ENCODE measurements at regions not wholly inside any gene's neighbourhood (a gene's known extent, or its start where the extent isn't known, plus 50 kb on each side); places are given as distances from the start of the nearest gene placed in this dataset.

DNA sequence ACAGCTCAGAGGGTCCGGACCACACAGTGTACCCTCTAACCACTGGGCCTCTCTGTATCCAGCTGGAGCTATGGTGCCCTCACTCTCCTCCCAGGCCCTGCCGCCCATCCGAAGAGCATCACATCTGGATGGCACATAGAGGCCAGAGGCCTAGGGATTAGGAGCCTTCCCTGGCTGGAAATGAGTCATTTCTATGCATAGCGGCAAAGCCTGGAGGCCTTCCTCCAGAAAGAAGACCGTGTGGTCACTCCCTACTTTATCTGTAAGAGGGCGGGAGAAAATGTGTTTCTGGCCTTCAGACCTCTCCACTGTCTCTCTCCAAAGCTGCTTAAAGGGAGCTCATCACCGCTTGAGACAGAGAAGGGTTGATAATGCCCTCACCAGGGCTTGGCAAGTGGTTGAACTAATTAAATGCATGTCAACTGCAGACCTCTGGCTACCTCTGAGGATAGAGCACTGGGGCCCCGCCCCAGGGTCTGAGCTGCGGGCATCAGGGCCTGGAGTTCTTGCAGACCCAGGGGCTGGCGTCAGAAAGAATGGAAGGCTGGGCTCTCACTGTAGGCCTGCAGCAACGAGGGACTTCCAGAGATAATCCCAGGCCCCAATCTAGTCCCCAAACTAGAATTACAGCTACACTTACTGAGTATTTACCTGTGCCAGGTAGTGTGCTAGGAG lies 122.2 kb downstream of the IRX5 start:
- peak in 1 of 2 donors; percentile 84 for DNase-seq (ENCODE audit: extremely low spot score in 2 of 2)

DNA sequence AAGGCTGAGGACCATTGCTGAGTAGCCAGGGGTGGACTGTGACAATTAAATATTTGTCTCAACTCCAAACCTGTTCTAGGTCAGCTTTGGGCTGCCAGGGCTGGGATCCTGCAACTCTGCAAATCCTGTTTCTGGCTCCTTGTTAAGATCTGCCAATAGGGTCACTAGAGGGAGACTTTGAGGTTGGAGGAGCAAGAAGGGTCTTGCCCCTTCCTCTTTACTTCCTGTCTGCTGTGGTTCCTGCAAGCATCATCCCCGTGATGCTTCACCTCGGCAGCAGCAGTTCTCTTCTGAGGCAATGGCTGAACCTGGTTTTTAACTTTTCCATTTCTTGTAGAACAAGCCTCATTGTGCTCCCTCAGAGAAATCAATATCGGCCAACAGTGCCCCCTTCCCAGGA lies 124.6 kb downstream of the IRX5 start:
- intact Hi-C loops (cut with DNase I) = no loop called here
- TF ChIP-seq, protein P1, sequence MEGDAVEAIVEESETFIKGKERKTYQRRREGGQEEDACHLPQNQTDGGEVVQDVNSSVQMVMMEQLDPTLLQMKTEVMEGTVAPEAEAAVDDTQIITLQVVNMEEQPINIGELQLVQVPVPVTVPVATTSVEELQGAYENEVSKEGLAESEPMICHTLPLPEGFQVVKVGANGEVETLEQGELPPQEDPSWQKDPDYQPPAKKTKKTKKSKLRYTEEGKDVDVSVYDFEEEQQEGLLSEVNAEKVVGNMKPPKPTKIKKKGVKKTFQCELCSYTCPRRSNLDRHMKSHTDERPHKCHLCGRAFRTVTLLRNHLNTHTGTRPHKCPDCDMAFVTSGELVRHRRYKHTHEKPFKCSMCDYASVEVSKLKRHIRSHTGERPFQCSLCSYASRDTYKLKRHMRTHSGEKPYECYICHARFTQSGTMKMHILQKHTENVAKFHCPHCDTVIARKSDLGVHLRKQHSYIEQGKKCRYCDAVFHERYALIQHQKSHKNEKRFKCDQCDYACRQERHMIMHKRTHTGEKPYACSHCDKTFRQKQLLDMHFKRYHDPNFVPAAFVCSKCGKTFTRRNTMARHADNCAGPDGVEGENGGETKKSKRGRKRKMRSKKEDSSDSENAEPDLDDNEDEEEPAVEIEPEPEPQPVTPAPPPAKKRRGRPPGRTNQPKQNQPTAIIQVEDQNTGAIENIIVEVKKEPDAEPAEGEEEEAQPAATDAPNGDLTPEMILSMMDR (IDR thresholded peaks at IDR 0.05) = no peak
- TF ChIP-seq POLR2AphosphoS5 (IDR thresholded peaks at IDR 0.05; ENCODE audit: insufficient read depth in 1 of 2, low read depth in 1 of 2) (no peak), POLR2A (IDR thresholded peaks at IDR 0.05) (no peak)
- H3K36me3 ChIP-seq = no peaks in the 10 kb centered on the region

More for the DNA sequence above, 122.2 kb downstream of the IRX5 start:
- no peak for TF ChIP-seq POLR2AphosphoS5 (IDR thresholded peaks at IDR 0.05; ENCODE audit: insufficient read depth in 1 of 2, low read depth in 1 of 2)
- no peak for TF ChIP-seq POLR2A (IDR thresholded peaks at IDR 0.05)
- TF ChIP-seq, protein P1 (IDR thresholded peaks at IDR 0.05) = no peak
- intact Hi-C loops (cut with DNase I) = no loop called here
- Histone ChIP-seq H3K9me3 (no peaks in the 10 kb centered on the region), H3K4me1 (peaks cover 9% of the 10 kb centered on the region), H3K27me3 (no peaks in the 10 kb centered on the region), H3K36me3 (no peaks in the 10 kb centered on the region), H3K4me3 (no peak overlapping the region), H3K27ac (no peak overlapping the region)

DNA sequence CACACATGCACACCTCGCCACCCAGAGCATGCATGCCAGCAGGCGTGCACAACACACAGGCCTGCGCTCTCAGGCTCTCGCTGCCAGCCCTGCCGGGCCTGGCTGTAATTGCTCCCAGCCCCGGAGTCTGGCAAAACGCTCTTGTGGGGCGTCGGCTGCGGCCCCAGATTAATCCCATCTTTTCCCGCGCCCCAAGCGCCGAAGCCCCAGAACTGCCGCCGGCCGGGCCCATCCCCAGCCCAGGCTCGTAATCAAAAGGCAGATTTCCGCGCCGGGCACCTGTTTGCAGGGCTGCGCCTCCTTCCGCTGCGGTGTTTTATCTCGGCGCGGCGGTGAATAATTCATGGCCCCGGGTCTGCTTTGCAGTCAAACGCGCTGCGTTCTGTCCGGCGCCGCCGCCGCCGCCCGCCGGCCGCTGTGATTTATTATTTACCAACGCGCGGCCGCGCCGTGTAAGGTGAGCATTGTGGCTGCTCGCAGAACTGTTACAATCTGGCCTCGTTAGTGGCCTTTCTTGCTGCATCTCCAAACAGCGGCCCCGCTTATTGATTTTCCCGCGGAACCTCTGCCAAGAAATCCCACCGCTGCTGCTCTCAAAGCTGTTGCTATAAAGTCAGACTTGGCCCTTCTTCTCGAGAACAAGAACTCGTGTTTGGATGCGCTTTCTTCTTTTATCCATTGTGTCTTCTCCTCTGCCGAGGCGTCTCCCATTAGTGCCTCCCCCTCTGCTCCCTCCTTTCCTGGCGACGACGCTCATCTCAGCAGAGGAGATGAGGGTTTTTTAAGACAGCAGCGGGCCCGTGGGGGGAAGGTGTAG lies 126.1 kb downstream of the IRX5 start:
- Histone ChIP-seq H3K4me3 (no peak overlapping the region), H3K4me1 (peaks cover 9% of the 10 kb centered on the region), H3K9me3 (no peaks in the 10 kb centered on the region), H3K27ac (no peak overlapping the region), H3K36me3 (no peaks in the 10 kb centered on the region), H3K27me3 (no peaks in the 10 kb centered on the region)
- TF ChIP-seq POLR2AphosphoS5 (IDR thresholded peaks at IDR 0.05; ENCODE audit: insufficient read depth in 1 of 2, low read depth in 1 of 2) (no peak), POLR2A (IDR thresholded peaks at IDR 0.05) (no peak)
- TF ChIP-seq, protein P1 (IDR thresholded peaks at IDR 0.05) = no peak
- no peak for DNase-seq (ENCODE audit: extremely low spot score in 2 of 2)
- intact Hi-C loops (cut with DNase I) = no loop called here

More for the DNA sequence above, 124.6 kb downstream of the IRX5 start:
- Histone ChIP-seq H3K9me3 (no peaks in the 10 kb centered on the region), H3K4me3 (no peak overlapping the region), H3K4me1 (peaks cover 9% of the 10 kb centered on the region), H3K27me3 (no peaks in the 10 kb centered on the region), H3K27ac (no peak overlapping the region)
- DNase-seq (ENCODE audit: extremely low spot score in 2 of 2) = no peak

DNA sequence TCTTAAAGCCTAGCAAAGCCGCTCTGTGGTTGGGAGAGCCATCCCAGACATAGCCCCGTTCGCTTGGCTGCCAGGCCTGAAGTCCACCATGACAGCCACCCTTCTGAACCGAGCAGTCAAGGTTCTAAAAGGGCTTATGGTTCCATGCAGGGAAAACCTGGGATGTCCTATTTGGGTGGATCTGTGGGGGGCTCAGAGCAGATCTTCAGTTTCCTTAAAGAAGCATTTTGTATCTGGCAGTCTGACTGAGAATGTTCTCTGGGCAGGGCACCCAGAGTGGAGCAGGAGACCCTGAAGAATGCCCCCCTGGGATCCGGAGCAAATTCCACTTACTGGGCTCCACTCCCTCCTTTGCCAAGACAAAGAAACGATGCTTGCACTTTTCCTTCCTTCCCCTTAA lies 127.2 kb downstream of the IRX5 start:
- Histone ChIP-seq H3K36me3 (no peaks in the 10 kb centered on the region), H3K4me3 (no peak overlapping the region), H3K4me1 (peaks cover 9% of the 10 kb centered on the region), H3K9me3 (no peaks in the 10 kb centered on the region), H3K27me3 (no peaks in the 10 kb centered on the region), H3K27ac (no peak overlapping the region)
- no peak for DNase-seq (ENCODE audit: extremely low spot score in 2 of 2)
- intact Hi-C loops (cut with DNase I) = no loop called here
- TF ChIP-seq POLR2A (IDR thresholded peaks at IDR 0.05) (no peak), POLR2AphosphoS5 (IDR thresholded peaks at IDR 0.05; ENCODE audit: insufficient read depth in 1 of 2, low read depth in 1 of 2) (no peak)
- TF ChIP-seq, protein P1 (IDR thresholded peaks at IDR 0.05) = no peak

DNA sequence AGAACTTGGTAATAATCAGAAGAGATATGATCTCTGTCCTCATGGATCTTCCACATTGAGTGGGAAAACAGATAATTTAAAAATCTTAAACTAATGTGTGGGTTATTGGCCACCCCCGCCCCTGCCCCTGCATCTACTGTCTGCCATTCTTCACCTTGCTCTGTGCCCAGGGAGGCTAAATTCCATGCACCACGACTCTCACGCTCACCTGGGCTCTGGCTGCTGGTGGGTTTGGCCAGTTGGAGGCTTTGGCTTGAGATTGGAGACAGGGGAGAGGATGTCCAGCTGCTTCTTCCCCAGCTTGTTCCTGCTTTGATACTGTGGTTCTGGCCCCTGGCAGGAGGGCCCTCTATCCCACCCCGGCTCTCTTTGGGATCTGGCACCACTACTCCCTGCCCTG lies 127.9 kb downstream of the IRX5 start:
- H3K4me1 ChIP-seq = peaks cover 9% of the 10 kb centered on the region
- TF ChIP-seq, protein P1 (IDR thresholded peaks at IDR 0.05) = no peak
- TF ChIP-seq POLR2A (IDR thresholded peaks at IDR 0.05) (no peak), POLR2AphosphoS5 (IDR thresholded peaks at IDR 0.05; ENCODE audit: insufficient read depth in 1 of 2, low read depth in 1 of 2) (no peak)
- H3K36me3 ChIP-seq = no peaks in the 10 kb centered on the region
- no peak overlapping the region for H3K27ac ChIP-seq
- no peak overlapping the region for H3K4me3 ChIP-seq
- DNase-seq (ENCODE audit: extremely low spot score in 2 of 2) = no peak
- H3K27me3 ChIP-seq = no peaks in the 10 kb centered on the region
- H3K9me3 ChIP-seq = no peaks in the 10 kb centered on the region
- intact Hi-C loops (cut with DNase I) = no loop called here

Data from vagina (tissue), 2 donors.